Spinal cord (tissue), 9 donors: ENCODE measurements at regions not wholly inside any gene's neighbourhood (a gene's known extent, or its start where the extent isn't known, plus 50 kb on each side); places are given as distances from the start of the nearest gene placed in this dataset.
A peak's percentile ranks its signal among the peaks of the same experiment; 100 is the strongest.

Source experiments
- DNase-seq, 6 donors: peaks; one replicate each; pipeline versions ENCODE4 v3.0.0 to v3.0.0-alpha.2; 2013 to 2015; ENCODE audit warnings: low spot score in 6 of 6, low read depth in 4 of 6
- H3K27ac ChIP-seq: one replicate; pipeline ENCODE4 v1.5.1; 2013; ENCODE audit warnings: low read depth, low read length, control low read depth
- H3K27me3 ChIP-seq: one replicate; pipeline ENCODE4 v1.6.1; 2013; ENCODE audit warnings: low read length; ENCODE audit not compliant: control insufficient read depth, insufficient read depth
- H3K36me3 ChIP-seq: one replicate; pipeline ENCODE4 v1.6.1; 2013; ENCODE audit warnings: low read length; ENCODE audit not compliant: control insufficient read depth, insufficient read depth
- H3K4me1 ChIP-seq: one replicate; pipeline ENCODE4 v1.6.1; 2013; ENCODE audit warnings: low read length; ENCODE audit not compliant: control insufficient read depth, insufficient read depth
- H3K4me3 ChIP-seq: one replicate; pipeline ENCODE4 v1.5.1; 2013; ENCODE audit warnings: low read depth, low read length, control low read depth
- H3K9me3 ChIP-seq: one replicate; pipeline ENCODE4 v1.6.1; 2013; ENCODE audit warnings: low read length; ENCODE audit not compliant: control insufficient read depth, insufficient read depth
- WGBS: methylation state at CpG from one replicate; pipeline ENCODE4 v1.1.5; 2013; ENCODE audit warnings: missing lambda C conversion rate; ENCODE audit not compliant: insufficient coverage; 5-methylcytosine and 5-hydroxymethylcytosine counted together
- donor health status: healthy.

- WGBS = no CpG with 5 or more reads among the region's 10 CpGs
- Histone ChIP-seq H3K27ac (no peak overlapping the region), H3K4me3 (no peak overlapping the region), H3K4me1 (no peaks in the 10 kb centered on the region), H3K27me3 (no peaks in the 10 kb centered on the region), H3K36me3 (no peaks in the 10 kb centered on the region), H3K9me3 (no peaks in the 10 kb centered on the region)
- DNase-seq = no peak
Measured at GRCh38 chr13:22461854-22462490, 718.8 kb upstream of the SGCG start.

- Histone ChIP-seq H3K4me1 (no peaks in the 10 kb centered on the region), H3K36me3 (no peaks in the 10 kb centered on the region), H3K27me3 (no peaks in the 10 kb centered on the region), H3K27ac (no peak overlapping the region), H3K9me3 (no peaks in the 10 kb centered on the region), H3K4me3 (no peak overlapping the region)
- WGBS = 50% methylated on average over 1 of the region's 2 CpGs
- no peak for DNase-seq
Measured at GRCh38 chr13:22463089-22463488, 717.7 kb upstream of the SGCG start.

GRCh38 chr13:22468045-22468444 lies 712.7 kb upstream of the SGCG start:
- Histone ChIP-seq H3K27me3 (no peaks in the 10 kb centered on the region), H3K36me3 (no peaks in the 10 kb centered on the region), H3K9me3 (no peaks in the 10 kb centered on the region), H3K27ac (no peak overlapping the region), H3K4me1 (no peaks in the 10 kb centered on the region), H3K4me3 (no peak overlapping the region)
- no CpG with 5 or more reads among the region's 1 CpG for WGBS
- DNase-seq = no peak

- no peak for DNase-seq
- Histone ChIP-seq H3K27me3 (no peaks in the 10 kb centered on the region), H3K4me1 (no peaks in the 10 kb centered on the region), H3K27ac (peak overlapping the region; percentile 33), H3K36me3 (no peaks in the 10 kb centered on the region), H3K9me3 (no peaks in the 10 kb centered on the region), H3K4me3 (no peak overlapping the region)
- 65% methylated on average over 2 of the region's 4 CpGs for WGBS
Measured at GRCh38 chr13:22468824-22469223, 712.0 kb upstream of the SGCG start.

GRCh38 chr13:22469452-22469851 lies 711.3 kb upstream of the SGCG start:
- no peaks in the 10 kb centered on the region for H3K9me3 ChIP-seq
- WGBS = no CpG with 5 or more reads among the region's 4 CpGs

GRCh38 chr13:22470075-22470474 lies 710.7 kb upstream of the SGCG start:
- no peak overlapping the region for H3K27ac ChIP-seq
- no peak for DNase-seq
- H3K9me3 ChIP-seq = no peaks in the 10 kb centered on the region
- no peaks in the 10 kb centered on the region for H3K36me3 ChIP-seq
- 100% methylated on average over 1 of the region's 3 CpGs for WGBS
- H3K27me3 ChIP-seq = no peaks in the 10 kb centered on the region
- no peak overlapping the region for H3K4me3 ChIP-seq
- no peaks in the 10 kb centered on the region for H3K4me1 ChIP-seq

More at GRCh38 chr13:22469452-22469851, 711.3 kb upstream of the SGCG start:
- no peak overlapping the region for H3K27ac ChIP-seq
- no peak for DNase-seq
- H3K4me3 ChIP-seq = no peak overlapping the region
- no peaks in the 10 kb centered on the region for H3K27me3 ChIP-seq
- no peaks in the 10 kb centered on the region for H3K4me1 ChIP-seq
- H3K36me3 ChIP-seq = no peaks in the 10 kb centered on the region

- no peak overlapping the region for H3K27ac ChIP-seq
- no peaks in the 10 kb centered on the region for H3K27me3 ChIP-seq
- no peak for DNase-seq
- WGBS = 100% methylated on average over 2 of the region's 2 CpGs
- H3K4me1 ChIP-seq = no peaks in the 10 kb centered on the region
- H3K9me3 ChIP-seq = no peaks in the 10 kb centered on the region
- H3K36me3 ChIP-seq = no peaks in the 10 kb centered on the region
- no peak overlapping the region for H3K4me3 ChIP-seq
Measured at GRCh38 chr13:22482496-22483000, 698.2 kb upstream of the SGCG start.

- no peak for DNase-seq
- 83% methylated on average over 1 of the region's 1 CpG for WGBS
- H3K4me1 ChIP-seq = no peaks in the 10 kb centered on the region
- H3K9me3 ChIP-seq = no peaks in the 10 kb centered on the region
- H3K36me3 ChIP-seq = no peaks in the 10 kb centered on the region
- no peak overlapping the region for H3K27ac ChIP-seq
- no peak overlapping the region for H3K4me3 ChIP-seq
- H3K27me3 ChIP-seq = no peaks in the 10 kb centered on the region
Measured at GRCh38 chr13:22483276-22483675, 697.5 kb upstream of the SGCG start.

GRCh38 chr13:22486490-22486889 lies 694.3 kb upstream of the SGCG start:
- DNase-seq = no peak
- Histone ChIP-seq H3K27me3 (no peaks in the 10 kb centered on the region), H3K4me3 (no peak overlapping the region), H3K9me3 (no peaks in the 10 kb centered on the region), H3K27ac (no peak overlapping the region), H3K36me3 (no peaks in the 10 kb centered on the region), H3K4me1 (no peaks in the 10 kb centered on the region)
- WGBS = no CpG with 5 or more reads among the region's 3 CpGs

- Histone ChIP-seq H3K9me3 (no peaks in the 10 kb centered on the region), H3K4me1 (no peaks in the 10 kb centered on the region), H3K27me3 (no peaks in the 10 kb centered on the region), H3K36me3 (no peaks in the 10 kb centered on the region), H3K27ac (no peak overlapping the region), H3K4me3 (no peak overlapping the region)
- no peak for DNase-seq
Measured at GRCh38 chr13:22487932-22488331, 692.8 kb upstream of the SGCG start.
